ENCODE measurements at regions not wholly inside any gene's neighbourhood (a gene's known extent, or its start where the extent isn't known, plus 50 kb on each side); places are given as distances from the start of the nearest gene placed in this dataset.
"Not testable (repeated sequence)": the region's sequence is repeated elsewhere in the genome, so short reads cannot be mapped to it uniquely, and the experiment has no call there.

- H3K27me3 ChIP-seq (ENCODE audit: control insufficient read depth, insufficient read depth, low read length), result no peaks in the 10 kb centered on the region
- no peak overlapping the region for H3K4me3 ChIP-seq (replicated peaks in 1 of 4; ENCODE audit: control extremely low read depth in 1 of 4, insufficient read depth in 1 of 4, low read depth in 3 of 4, low read length in 4 of 4)
- no peaks in the 10 kb centered on the region for H3K4me1 ChIP-seq (ENCODE audit: control insufficient read depth, extremely low read depth, insufficient read depth, low read length)
- no peaks in the 10 kb centered on the region for H3K9me3 ChIP-seq (ENCODE audit: control insufficient read depth, insufficient read depth, low read depth, low read length)
- no peak overlapping the region for H3K9ac ChIP-seq (ENCODE audit: insufficient read depth, low read length)
- TF ChIP-seq CTCF (conservative IDR thresholded peaks at IDR 0.05 in 1 of 2, IDR thresholded peaks at IDR 0.05 in 1 of 2; ENCODE audit: low read depth in 1 of 2, low read length in 2 of 2), result no peak
- no peak for TF ChIP-seq EZH2 (IDR thresholded peaks at IDR 0.05; ENCODE audit: low read length, missing control alignments)
- H3K27ac ChIP-seq (ENCODE audit: insufficient read depth, low read length), result no peak overlapping the region
- no peaks in the 10 kb centered on the region for H3K36me3 ChIP-seq (ENCODE audit: control insufficient read depth, insufficient read depth, low read length)
- no peaks in the 10 kb centered on the region for H3K79me2 ChIP-seq (ENCODE audit: control insufficient read depth, insufficient read depth, low read length)
- no peaks in the 10 kb centered on the region for H4K20me1 ChIP-seq (ENCODE audit: control insufficient read depth, extremely low read depth, insufficient read depth, low read length)
- no peak overlapping the region for H3K4me2 ChIP-seq (ENCODE audit: extremely low read depth, insufficient read depth, low read length)
- DNase-seq (ENCODE audit: low read depth in 2 of 2), result peak in 1 of 2 donors; percentile 66
- H2AFZ ChIP-seq (ENCODE audit: low read length), result no peak overlapping the region
Observed at GRCh38 chr9:16294133-16294770, 576.2 kb downstream of the BNC2 start.

- H3K27me3 ChIP-seq (ENCODE audit: control insufficient read depth, insufficient read depth, low read length); H4K20me1 ChIP-seq (ENCODE audit: control insufficient read depth, extremely low read depth, insufficient read depth, low read length); H2AFZ ChIP-seq (ENCODE audit: low read length); DNase-seq (ENCODE audit: low read depth in 2 of 2); H3K4me2 ChIP-seq (ENCODE audit: extremely low read depth, insufficient read depth, low read length); H3K4me3 ChIP-seq (replicated peaks in 1 of 4; ENCODE audit: control extremely low read depth in 1 of 4, insufficient read depth in 1 of 4, low read depth in 3 of 4, low read length in 4 of 4); H3K36me3 ChIP-seq (ENCODE audit: control insufficient read depth, insufficient read depth, low read length); H3K27ac ChIP-seq (ENCODE audit: insufficient read depth, low read length); H3K4me1 ChIP-seq (ENCODE audit: control insufficient read depth, extremely low read depth, insufficient read depth, low read length); H3K79me2 ChIP-seq (ENCODE audit: control insufficient read depth, insufficient read depth, low read length); H3K9ac ChIP-seq (ENCODE audit: insufficient read depth, low read length); H3K9me3 ChIP-seq (ENCODE audit: control insufficient read depth, insufficient read depth, low read depth, low read length): not testable (repeated sequence)
Observed at GRCh38 chr9:16294940-16295339, 575.5 kb downstream of the BNC2 start.

GRCh38 chr9:16299368-16299767, 571.1 kb downstream of the BNC2 start:
- H3K4me1 ChIP-seq (ENCODE audit: control insufficient read depth, extremely low read depth, insufficient read depth, low read length); H3K36me3 ChIP-seq (ENCODE audit: control insufficient read depth, insufficient read depth, low read length); H2AFZ ChIP-seq (ENCODE audit: low read length); H3K27me3 ChIP-seq (ENCODE audit: control insufficient read depth, insufficient read depth, low read length); H3K9ac ChIP-seq (ENCODE audit: insufficient read depth, low read length); H3K4me2 ChIP-seq (ENCODE audit: extremely low read depth, insufficient read depth, low read length); DNase-seq (ENCODE audit: low read depth in 2 of 2); H3K79me2 ChIP-seq (ENCODE audit: control insufficient read depth, insufficient read depth, low read length); H4K20me1 ChIP-seq (ENCODE audit: control insufficient read depth, extremely low read depth, insufficient read depth, low read length); H3K4me3 ChIP-seq (replicated peaks in 1 of 4; ENCODE audit: control extremely low read depth in 1 of 4, insufficient read depth in 1 of 4, low read depth in 3 of 4, low read length in 4 of 4); H3K9me3 ChIP-seq (ENCODE audit: control insufficient read depth, insufficient read depth, low read depth, low read length); H3K27ac ChIP-seq (ENCODE audit: insufficient read depth, low read length): not testable (repeated sequence)

GRCh38 chr9:16303506-16303905, 567.0 kb downstream of the BNC2 start:
- no peaks in the 10 kb centered on the region for H3K27me3 ChIP-seq (ENCODE audit: control insufficient read depth, insufficient read depth, low read length)
- DNase-seq (ENCODE audit: low read depth in 2 of 2), result no peak
- H3K36me3 ChIP-seq (ENCODE audit: control insufficient read depth, insufficient read depth, low read length), result no peaks in the 10 kb centered on the region
- no peaks in the 10 kb centered on the region for H3K79me2 ChIP-seq (ENCODE audit: control insufficient read depth, insufficient read depth, low read length)
- H3K4me3 ChIP-seq (replicated peaks in 1 of 4; ENCODE audit: control extremely low read depth in 1 of 4, insufficient read depth in 1 of 4, low read depth in 3 of 4, low read length in 4 of 4), result no peak overlapping the region
- no peak for TF ChIP-seq CTCF (conservative IDR thresholded peaks at IDR 0.05 in 1 of 2, IDR thresholded peaks at IDR 0.05 in 1 of 2; ENCODE audit: low read depth in 1 of 2, low read length in 2 of 2)
- TF ChIP-seq EZH2 (IDR thresholded peaks at IDR 0.05; ENCODE audit: low read length, missing control alignments), result no peak
- H2AFZ ChIP-seq (ENCODE audit: low read length), result no peak overlapping the region
- no peak overlapping the region for H3K27ac ChIP-seq (ENCODE audit: insufficient read depth, low read length)
- H4K20me1 ChIP-seq (ENCODE audit: control insufficient read depth, extremely low read depth, insufficient read depth, low read length), result no peaks in the 10 kb centered on the region
- no peaks in the 10 kb centered on the region for H3K9me3 ChIP-seq (ENCODE audit: control insufficient read depth, insufficient read depth, low read depth, low read length)
- H3K4me2 ChIP-seq (ENCODE audit: extremely low read depth, insufficient read depth, low read length), result no peak overlapping the region
- no peak overlapping the region for H3K9ac ChIP-seq (ENCODE audit: insufficient read depth, low read length)
- H3K4me1 ChIP-seq (ENCODE audit: control insufficient read depth, extremely low read depth, insufficient read depth, low read length), result no peaks in the 10 kb centered on the region

All from fibroblast of lung (primary cell).